Adrenal gland (tissue), 5 donors: ENCODE measurements at regions not wholly inside any gene's neighbourhood (a gene's known extent, or its start where the extent isn't known, plus 50 kb on each side); places are given as distances from the start of the nearest gene placed in this dataset.

Experiments used
- CTCF ChIP-seq, 6 experiments: fragments of 450-650 bp in 4 of 6; fragments of 200-600 bp in 2 of 6; sonication (generic) in 1 of 6; IDR thresholded peaks; 1 replicate in 5 of 6; 2 replicates in 1 of 6; pipeline versions ENCODE4 v1.5.1 to v1.8.0; 2016 to 2021; ENCODE audit warnings: antibody characterized with exemption in 6 of 6, mild to moderate bottlenecking in 2 of 6, moderate library complexity in 1 of 6
- POLR2A ChIP-seq, 2 donors: fragments of 450-650 bp; IDR thresholded peaks; one replicate each; pipeline ENCODE4 v1.6.1; 2017; ENCODE audit warnings: antibody characterized with exemption in 2 of 2, mild to moderate bottlenecking in 2 of 2, moderate library complexity in 1 of 2
- donor health status: DM: no; HTN: no; CAD: no.

- TF ChIP-seq CTCF (IDR thresholded peaks at IDR 0.05), result no peak
- no peak for TF ChIP-seq POLR2A (IDR thresholded peaks at IDR 0.05)
Measured at GRCh38 chr4:116217781-116218180, 867.6 kb downstream of the TRAM1L1 start.
